OCI-M2 (cell line): ENCODE measurements at regions not wholly inside any gene's neighbourhood (a gene's known extent, or its start where the extent isn't known, plus 50 kb on each side); places are given as distances from the start of the nearest gene placed in this dataset.

Experiments used
- DNase-seq: peaks from one replicate; lab custom pipeline; 2025; ENCODE audit not compliant: unreplicated experiment; lab: John Stamatoyannopoulos, UW

DNA sequence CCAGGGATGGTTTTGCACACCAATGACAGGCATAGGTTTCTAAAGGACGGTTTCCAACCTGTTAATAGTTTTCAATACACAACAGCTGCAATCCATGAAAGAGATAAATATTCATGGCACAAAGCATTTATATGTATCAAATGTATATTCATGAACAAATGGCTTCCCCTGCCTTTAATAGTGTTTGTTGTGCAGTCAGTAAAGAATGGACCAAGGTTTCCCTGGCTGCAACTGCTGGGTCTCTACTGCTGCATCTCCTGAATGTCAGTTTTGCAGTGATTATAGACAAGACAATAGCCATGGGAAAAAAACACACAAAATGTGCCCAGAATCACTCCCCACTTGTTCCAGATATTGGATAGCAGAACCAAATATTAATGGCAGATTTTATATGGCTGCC lies 284.1 kb downstream of the BTG1 start:
- no peak for DNase-seq

DNA sequence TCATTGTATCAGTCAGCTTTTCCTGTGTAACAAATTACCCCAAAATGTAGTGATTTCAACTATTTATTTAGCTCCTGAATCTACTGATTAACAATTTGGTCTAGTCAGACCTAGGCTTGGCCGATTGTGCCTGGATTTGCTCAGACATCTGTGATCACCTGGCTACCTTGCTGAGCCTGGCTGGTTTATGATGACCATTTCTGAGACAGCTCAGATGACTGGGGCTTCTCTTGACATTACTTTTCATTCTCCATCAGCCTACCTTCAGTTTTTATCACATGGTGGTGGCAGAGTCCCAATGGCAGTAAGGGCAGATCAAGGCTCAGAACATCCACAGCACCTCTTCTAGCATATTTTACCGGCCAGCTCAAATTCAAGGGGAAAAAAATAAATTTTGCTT lies 286.3 kb downstream of the BTG1 start:
- DNase-seq = no peak

DNA sequence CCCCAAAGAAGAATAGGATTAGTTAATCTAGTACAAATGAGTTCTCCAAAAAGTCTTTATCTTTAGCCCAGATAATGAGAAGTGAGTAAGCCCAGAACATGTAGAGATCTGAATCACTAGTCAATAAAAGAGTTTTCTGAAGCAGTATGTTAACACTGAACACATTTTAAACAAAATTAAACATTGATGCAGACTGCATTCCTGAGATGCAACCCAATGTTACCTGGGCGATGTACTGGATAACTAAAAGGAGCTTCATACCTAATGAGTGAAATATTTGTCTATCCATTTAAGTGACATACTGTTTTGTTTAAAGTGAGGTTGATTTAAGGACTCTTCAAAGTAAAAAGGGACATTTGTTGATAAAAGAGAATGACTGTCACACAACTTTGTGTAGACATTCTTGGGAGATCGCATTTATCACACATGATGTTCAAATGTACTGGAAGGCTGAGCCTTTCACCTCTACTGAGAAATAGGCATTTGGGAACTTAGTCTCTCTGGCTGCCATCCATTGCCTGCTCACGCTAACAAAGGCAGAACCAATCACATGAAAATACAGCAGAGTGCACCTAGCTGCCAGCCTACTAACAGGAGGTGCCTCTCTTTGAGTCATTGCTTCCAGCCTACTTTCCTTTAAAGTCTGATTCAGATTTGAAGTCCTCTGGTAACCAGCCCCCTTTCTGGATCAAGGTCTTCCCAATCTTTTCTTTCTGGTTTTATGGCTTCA lies 287.7 kb downstream of the BTG1 start:
- DNase-seq = no peak

DNA sequence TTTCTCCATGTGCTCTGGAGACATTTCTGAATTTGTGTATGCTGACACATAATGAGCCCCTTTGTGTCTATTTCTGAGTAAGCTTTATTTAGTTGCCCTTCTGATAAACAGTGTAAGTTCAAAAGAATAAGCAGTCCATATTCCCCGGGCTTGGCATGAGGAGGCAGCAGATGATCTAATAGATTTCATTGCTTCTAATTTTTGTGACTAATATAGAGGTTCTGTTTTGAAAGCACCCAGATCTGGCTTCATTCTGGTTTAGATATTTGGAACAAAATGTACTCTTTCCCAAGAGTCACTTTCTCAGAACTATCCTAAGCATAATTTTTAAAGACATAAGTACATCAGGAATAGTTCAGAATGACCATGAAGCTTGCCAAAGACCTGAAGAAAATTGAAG lies 290.9 kb downstream of the BTG1 start:
- DNase-seq = no peak

DNA sequence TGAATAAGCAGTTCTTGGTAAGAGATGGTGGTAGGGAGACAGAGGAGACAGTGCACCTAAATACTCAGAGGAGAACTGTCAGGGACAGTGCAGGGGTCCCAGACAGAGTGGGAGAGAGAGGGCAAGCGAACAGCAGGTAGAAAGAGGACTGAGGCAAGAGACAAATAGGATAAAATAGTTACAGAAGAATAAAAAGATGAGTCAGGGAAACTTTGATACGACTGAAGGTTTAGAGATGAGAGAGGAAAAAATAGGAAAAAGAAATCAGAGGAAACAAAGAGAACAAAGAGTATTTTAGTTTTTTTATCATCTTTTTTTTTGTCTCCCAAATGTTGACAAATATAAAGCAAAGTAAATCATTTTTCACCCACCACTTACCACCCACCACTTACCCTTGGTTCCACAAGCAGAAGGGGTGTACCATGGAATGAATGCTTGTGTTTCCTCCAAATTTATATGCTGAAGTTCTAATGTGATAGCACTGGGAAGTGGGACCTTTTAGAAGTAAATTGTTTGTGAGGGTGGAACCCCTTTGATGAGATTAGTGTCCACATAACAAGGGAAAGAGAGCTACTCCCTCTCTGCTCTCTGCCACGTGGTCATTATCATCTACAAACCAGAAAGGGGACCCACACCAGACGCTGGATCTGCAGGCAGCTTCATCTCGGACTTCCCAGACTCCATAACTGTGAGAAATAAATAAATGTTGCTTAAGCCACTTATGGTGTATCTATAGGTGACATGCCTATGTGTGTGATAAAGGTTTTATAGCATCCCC lies 292.1 kb downstream of the BTG1 start:
- DNase-seq = no peak

DNA sequence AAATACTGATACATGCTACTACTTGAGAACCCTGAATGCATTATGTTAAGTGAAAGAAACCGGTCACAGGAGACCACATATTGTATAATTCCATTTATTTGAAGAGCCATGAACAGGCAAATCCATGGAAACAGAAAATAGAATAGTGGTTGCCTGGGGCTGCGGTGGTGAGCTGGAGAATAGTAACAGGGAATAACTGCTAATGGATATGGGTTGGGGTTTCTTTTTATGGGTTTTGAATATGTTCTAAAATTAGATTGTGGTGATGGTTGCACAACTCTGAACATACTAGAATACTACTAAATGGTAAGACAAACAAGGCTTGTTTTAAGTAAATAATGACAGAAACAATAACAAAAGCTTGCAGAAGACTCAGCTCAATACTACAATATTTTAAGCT lies 293.0 kb downstream of the BTG1 start:
- no peak for DNase-seq

DNA sequence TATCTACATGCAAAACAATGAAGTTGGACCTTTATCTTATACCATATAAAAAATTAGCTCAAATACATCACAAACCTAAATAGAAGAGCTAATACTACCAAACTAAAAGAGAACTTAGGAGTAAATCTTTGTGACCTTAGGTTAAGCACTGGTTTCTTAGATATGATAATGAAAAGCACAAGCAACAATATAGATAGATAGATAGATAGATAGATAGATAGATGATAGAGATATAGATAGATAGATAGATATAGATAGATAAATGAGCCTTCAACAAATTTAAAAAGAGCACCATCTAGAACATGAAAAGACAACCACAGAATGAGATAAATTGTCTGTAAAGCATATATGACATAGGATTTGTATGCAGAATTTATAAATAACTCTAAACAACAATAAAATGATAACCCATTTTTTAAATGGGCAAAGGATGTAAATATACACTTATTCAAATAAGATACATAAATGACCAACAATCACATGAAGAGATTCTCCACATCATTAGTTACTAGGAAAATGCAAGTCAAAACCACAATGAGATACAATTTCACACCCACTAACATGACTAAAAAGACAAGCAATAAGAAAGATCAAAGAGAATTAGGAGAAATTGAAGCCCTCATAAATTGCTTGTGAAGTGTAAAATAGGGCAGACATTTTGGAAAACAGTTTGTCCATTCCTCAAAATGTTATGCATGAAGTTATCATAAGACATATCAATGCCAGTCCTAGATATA lies 293.7 kb downstream of the BTG1 start:
- no peak for DNase-seq

DNA sequence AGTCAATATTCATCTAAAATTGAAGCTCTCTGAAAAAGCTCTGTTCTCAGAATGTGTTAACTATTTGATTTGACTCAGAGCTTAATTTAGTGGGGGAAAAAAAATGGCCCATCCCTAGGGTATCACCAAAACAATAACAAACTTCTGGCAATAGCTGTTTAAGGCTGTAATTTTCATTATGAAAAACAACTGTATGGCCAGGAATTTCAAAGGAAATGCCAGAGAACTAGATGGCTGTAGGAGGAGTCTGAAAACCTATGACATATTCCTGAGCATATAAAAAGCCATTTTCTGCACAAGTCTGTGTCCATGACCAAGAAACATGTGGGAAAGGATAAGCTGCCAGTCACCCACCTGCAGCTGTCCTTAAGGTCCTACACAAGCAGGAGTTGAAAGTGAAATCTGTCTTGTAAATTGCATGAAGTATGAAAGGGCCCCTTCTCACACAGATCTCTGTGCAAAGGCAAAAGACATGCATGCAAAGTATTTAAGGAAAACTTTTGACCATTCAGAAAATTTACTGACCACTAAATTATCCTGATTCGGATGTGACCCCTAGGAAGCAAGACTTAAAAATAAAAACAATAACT lies 299.1 kb downstream of the BTG1 start:
- DNase-seq = no peak

DNA sequence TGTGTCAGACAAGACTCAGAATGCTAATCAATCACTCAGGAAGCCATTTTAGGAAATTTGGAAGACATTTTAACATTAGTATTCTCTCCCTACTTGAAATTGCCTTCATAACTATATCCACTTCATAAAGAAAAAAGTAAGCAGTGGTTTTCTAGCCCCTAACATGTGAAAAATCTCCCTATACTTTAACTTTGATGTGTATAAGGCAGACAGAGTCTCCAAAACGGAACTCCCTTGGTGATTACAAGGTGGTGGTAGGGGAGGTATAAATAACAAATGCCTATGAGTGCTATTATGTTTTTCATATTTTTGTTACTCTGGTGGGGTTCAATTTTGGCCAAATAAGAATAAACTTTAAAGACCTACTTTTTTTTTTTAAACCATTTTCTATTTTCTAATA lies 300.3 kb downstream of the BTG1 start:
- no peak for DNase-seq

DNA sequence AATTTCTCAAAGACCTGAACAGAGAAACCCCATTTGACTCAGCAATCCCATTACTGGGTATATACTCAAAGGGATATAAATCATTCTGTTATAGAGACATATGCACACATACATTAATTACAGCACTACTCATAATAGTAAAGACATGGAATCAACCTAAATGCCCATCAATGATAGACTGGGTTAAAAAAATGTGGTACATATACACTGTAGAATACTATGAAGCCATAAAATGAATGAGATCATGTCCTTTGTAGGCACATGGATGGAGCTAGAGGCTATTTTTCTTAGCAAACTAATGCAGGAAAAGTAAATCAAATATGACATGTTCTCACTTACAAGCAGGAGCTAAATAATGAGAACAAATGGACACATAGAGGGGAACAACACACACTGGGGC lies 303.8 kb downstream of the BTG1 start:
- DNase-seq = no peak

DNA sequence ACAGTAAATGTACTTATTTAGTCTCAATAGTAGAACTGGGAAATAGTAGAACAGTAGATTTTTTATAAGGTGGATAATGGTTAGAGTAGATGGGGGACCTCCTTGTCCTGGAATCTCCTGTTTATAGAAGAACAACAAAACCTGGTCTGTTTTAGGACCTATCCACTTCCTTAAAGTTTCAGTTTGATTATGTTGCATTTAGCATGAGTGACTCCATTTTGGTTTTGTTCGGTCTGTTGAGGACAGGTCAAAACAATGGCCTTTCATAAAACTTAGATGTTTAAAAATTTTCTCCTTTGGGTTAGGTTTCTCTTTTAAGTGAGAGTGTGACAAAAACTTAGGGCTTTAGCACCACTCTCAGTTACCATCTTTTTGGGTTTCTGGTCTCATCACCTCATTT lies 308.9 kb downstream of the BTG1 start:
- no peak for DNase-seq

DNA sequence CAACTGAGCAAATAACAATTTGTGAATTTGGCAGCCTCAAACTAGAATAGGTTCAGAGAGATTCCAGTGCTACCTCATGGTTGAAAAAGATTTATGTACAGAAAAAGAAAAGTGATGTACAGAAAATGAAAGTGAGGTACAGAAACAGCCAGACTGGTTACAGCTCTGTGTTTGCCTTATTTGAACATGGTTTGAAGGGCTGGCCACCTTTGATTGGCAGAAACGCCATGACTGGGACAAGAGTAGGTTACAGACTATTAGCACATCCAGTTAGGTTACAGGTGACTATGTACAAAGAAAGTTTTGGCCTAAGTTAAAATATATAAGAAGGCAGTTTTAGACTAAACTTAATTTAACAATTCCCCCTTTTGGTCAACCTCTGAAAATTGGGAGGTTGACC lies 309.4 kb downstream of the BTG1 start:
- DNase-seq = no peak

DNA sequence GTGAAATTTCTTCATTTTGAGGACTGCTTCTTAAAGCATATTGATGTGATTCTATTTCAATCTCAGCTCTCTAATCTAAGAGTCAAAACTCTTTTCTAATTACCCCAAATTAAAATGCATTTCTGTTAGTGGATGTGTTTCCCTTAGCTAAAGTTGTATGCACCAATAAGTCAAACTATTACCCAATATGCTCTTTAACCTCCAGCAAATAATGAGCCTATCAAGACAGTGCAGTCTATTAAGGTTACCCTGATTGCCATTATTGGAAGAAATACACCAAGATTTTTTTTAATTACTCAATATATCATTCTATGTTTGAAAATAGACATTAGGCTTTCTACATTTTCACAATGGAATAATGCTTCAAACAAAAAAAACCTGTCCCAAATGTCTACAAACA lies 310.0 kb downstream of the BTG1 start:
- DNase-seq = no peak

DNA sequence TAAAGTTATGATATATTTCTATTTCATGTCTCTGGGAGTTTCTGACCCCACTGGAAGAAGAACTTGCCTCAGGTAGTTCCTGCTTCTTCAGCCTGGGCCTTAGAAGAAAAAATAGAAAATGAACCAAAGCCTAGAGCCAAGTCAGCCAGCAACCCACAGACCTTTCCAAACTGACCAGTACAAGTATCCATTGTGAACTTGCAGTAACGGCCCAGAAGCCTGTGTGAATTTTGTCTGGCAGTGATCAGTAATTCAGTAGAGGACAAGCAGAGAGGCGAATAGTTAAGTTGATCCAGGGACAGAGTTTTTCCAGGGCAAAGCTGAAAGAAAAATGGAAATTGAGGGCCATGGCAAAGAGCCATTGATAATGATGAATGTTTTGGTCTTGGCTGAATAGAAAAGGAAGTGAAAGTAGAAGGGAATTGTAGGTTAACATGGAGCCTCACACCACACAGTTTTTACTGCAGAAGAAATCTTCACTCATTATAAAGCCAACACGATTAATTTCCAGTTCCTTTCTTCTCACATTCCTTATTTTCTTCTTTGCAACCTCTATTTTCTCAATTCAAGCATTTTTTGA lies 311.8 kb downstream of the BTG1 start:
- no peak for DNase-seq

DNA sequence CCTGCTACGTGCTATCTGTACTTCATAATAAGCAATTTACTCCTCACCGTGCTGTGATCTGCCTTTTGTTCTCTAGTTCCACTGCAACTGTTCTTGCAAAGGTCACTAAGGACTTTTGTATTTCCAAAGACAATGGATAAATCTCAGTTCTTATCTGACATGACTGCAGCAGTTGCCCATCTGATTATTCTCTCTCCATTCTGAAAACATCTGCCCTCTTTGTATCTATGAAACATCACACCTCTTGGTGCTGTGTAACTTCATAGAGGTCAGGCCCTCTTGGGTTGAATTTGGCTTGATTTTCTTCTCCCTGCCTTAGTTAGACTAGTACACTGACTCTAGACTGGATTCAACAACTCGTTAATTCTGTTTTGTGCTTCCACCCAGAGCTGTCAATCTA lies 319.6 kb downstream of the BTG1 start:
- DNase-seq = no peak

DNA sequence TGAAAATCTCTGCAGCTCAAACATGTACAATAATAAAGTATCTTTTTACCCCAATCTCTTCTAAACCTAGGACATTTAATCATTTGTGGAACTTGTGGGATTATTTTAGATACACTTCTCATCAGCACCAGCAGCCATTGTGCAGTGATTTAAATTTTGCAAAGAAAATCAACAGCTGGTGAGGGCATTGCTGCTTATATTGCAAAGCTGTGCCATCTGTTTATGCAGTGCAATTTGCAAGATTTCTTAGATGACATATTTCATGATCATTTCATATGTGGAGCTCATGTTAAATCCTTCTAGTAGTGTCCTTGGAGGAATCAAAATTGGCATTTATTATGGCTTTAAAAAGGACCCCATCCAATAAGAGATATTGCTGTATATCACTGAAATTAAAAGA lies 320.7 kb downstream of the BTG1 start:
- DNase-seq = no peak

DNA sequence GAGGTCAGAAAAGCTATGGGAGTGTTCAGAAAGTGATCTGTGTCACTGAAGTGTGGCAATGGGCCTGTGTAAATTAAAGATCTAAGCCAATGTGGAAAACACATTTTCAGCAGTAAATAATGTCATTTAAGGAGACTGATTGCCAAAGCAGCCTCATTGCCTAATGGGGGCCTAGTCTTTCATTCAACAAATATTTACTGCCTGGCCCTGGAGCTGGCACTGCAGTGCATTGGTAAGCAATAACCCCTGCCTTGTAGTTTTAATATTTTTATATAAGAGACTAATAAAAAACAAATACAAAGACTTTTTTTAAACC lies 326.6 kb downstream of the BTG1 start:
- DNase-seq = no peak

DNA sequence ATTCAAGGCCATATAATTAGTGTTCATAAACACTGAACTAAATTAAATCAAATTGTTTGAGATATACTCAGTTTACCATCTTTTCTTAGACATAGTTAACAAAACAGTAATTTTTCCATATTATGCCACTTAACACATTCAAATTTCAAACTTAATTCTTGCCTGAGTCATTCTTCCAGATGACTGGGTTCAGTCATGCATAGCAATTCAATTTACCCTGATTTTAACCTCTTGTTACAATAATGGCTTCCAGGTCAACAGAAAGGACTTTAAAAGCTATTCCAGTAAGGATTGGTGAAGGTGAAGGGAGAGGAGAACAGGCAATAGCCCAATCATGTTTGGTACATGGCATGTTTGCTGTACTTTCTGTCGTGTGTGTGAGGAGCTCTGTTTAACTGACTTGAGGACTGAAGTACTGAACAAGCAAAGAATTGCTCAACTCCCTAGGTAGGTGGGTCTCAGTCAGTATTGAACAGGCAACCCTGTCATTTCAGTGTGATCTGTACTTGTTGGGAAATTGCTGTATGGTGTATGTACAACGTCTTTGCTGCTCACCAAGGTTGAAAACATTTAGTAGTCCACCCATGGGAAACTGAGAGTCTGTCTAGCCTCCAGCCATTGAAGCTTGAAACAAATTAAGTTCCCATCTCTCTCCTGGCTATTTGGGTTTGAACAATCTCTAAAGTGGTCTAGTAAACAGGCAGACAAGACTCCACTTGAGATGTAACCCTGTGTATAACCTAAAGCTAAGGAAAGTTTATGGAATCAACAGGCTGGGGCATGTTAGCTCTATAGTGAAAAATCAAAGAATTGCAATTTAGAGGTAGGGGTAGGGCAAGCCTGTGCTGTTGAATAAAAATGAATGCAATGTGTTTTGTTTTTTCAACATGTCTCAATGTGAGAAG lies 327.2 kb downstream of the BTG1 start:
- DNase-seq = no peak

DNA sequence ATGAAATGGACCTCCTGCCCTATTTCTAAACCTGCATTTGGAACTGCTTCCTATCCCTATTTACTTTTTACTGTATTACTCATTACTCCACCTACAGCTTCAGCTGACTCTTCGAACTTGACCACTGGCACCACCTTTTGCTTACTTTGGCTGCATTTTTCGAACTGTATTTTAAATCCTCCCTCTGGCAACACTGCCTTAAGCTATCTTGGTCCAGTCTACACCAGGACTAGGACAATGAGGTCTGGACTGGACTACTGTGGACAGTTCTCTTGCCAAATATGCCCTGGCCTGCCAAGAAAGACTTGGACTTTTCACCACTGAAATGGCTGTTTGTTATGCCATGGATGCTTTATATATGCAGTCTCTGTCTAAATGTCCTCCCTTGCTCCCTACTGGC lies 328.1 kb downstream of the BTG1 start:
- DNase-seq = no peak

DNA sequence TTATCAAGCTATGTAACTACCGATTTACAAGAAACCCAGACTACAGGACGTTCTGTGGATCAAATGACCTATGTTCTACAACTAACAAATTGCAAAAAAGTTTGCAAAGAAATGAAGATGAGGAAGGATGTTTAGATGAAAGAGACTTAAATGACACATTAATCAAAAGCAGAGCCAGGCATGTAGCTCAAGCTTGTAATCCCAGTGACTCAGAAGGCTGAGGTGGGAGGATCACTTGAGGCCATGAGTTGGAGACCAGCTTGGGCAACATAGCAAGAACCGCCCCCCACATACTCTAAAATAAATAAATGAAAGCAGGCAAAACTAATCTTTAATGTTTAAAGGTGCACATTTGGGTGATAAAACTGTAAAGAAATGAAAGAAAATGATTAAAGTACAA lies 331.9 kb downstream of the BTG1 start:
- DNase-seq = no peak
